Parathyroid adenoma (tissue), 2 donors: ENCODE measurements at regions not wholly inside any gene's neighbourhood (a gene's known extent, or its start where the extent isn't known, plus 50 kb on each side); places are given as distances from the start of the nearest gene placed in this dataset.

Source experiments
- H2AFZ ChIP-seq: fragments of 300-600 bp; sonication (generic); one replicate; pipeline ENCODE4 v1.7.0; 2017; ENCODE audit warnings: antibody characterized with exemption, mild to moderate bottlenecking
- H3K27ac ChIP-seq: fragments of 300-600 bp; sonication (generic); one replicate; pipeline ENCODE4 v1.7.0; 2017
- H3K27me3 ChIP-seq: fragments of 300-600 bp; sonication (generic); one replicate; pipeline ENCODE4 v1.7.0; 2017; ENCODE audit warnings: low read length; ENCODE audit not compliant: control insufficient read depth, insufficient read depth
- H3K36me3 ChIP-seq: fragments of 300-600 bp; sonication (generic); one replicate; pipeline ENCODE4 v1.7.0; 2017; ENCODE audit warnings: low read length; ENCODE audit not compliant: control insufficient read depth, insufficient read depth
- H3K4me1 ChIP-seq: fragments of 300-600 bp; sonication (generic); one replicate; pipeline ENCODE4 v1.7.0; 2017; ENCODE audit warnings: control low read depth
- H3K4me2 ChIP-seq: fragments of 300-600 bp; sonication (generic); one replicate; pipeline ENCODE4 v1.7.0; 2017; ENCODE audit warnings: low read length
- H3K4me3 ChIP-seq: fragments of 300-600 bp; sonication (generic); one replicate; pipeline ENCODE4 v1.7.0; 2017; ENCODE audit warnings: low read depth, low read length
- H3K79me2 ChIP-seq: fragments of 300-600 bp; sonication (generic); one replicate; pipeline ENCODE4 v1.7.0; 2017; ENCODE audit warnings: control low read depth
- H3K9ac ChIP-seq: fragments of 300-600 bp; sonication (generic); one replicate; pipeline ENCODE4 v1.7.0; 2017; ENCODE audit warnings: mild to moderate bottlenecking
- H3K9me3 ChIP-seq: fragments of 300-600 bp; sonication (generic); one replicate; pipeline ENCODE4 v1.7.0; 2017; ENCODE audit warnings: low read length; ENCODE audit not compliant: control insufficient read depth
- TF ChIP-seq, protein P1 (sequence below): fragments of 300-600 bp; sonication (generic); IDR thresholded peaks from one replicate; pipeline ENCODE4 v1.7.0; 2017; ENCODE audit warnings: antibody characterized with exemption, mild to moderate bottlenecking
- donor health status: primary hyperparathyroidism.

DNA sequence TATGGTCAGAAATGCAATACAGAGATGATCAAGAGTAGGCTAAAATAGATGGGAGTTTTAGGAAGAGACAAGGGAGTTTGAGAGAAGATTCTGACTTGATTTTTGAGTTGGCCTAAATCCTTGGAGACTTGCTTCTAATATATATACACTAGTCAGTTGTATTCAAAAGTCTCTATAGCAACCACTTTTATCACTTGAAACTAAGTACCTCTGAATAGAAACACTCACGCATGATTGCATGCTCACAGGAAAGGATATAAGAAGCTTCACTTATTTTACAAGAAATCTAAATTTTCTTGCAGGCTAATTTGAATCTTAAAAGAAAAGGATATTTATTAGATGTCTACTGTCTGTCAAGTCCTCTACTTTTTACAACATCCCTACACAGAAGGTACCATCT, 316.8 kb downstream of the SNAPC1 start:
- Histone ChIP-seq H3K79me2 (no peaks in the 10 kb centered on the region), H3K27ac (no peak overlapping the region), H3K36me3 (no peaks in the 10 kb centered on the region), H3K4me1 (no peaks in the 10 kb centered on the region), H3K9ac (no peak overlapping the region), H3K4me2 (no peak overlapping the region), H3K27me3 (no peaks in the 10 kb centered on the region), H2AFZ (no peak overlapping the region), H3K9me3 (no peaks in the 10 kb centered on the region), H3K4me3 (no peak overlapping the region)
- TF ChIP-seq, protein P1, sequence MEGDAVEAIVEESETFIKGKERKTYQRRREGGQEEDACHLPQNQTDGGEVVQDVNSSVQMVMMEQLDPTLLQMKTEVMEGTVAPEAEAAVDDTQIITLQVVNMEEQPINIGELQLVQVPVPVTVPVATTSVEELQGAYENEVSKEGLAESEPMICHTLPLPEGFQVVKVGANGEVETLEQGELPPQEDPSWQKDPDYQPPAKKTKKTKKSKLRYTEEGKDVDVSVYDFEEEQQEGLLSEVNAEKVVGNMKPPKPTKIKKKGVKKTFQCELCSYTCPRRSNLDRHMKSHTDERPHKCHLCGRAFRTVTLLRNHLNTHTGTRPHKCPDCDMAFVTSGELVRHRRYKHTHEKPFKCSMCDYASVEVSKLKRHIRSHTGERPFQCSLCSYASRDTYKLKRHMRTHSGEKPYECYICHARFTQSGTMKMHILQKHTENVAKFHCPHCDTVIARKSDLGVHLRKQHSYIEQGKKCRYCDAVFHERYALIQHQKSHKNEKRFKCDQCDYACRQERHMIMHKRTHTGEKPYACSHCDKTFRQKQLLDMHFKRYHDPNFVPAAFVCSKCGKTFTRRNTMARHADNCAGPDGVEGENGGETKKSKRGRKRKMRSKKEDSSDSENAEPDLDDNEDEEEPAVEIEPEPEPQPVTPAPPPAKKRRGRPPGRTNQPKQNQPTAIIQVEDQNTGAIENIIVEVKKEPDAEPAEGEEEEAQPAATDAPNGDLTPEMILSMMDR, result no peak

DNA sequence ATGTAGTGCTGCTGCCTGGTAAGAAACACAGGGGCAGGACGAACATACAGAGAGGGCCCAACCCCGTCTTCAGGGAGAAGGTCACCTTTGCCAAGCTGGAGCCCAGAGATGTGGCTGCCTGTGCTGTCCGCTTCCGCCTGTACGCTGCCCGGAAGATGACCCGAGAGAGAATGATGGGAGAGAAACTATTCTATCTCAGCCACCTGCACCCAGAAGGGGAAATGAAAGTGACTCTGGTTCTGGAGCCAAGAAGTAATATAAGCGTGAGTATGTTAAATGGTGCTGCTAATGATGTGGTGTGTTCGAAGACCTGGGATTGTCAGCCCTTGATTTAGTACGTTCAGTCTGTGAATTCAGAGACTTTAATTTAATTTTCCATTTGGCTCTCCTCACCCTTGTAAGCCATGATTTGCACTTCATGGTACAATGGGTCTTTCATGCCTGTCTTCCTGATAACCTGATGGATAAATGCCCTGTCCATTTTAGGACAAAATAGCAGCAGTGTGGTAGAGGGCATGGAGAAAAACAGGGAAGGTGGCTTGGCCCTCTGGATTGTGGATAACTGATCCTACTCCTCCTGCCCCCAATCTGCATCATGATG, 318.9 kb downstream of the SNAPC1 start:
- H3K36me3 ChIP-seq, result no peaks in the 10 kb centered on the region
- no peak overlapping the region for H3K4me2 ChIP-seq
- H3K27ac ChIP-seq, result no peak overlapping the region
- no peaks in the 10 kb centered on the region for H3K27me3 ChIP-seq
- no peaks in the 10 kb centered on the region for H3K4me1 ChIP-seq
- TF ChIP-seq, protein P1, result no peak
- H3K79me2 ChIP-seq, result no peaks in the 10 kb centered on the region
- no peak overlapping the region for H3K4me3 ChIP-seq
- H2AFZ ChIP-seq, result no peak overlapping the region
- no peak overlapping the region for H3K9ac ChIP-seq
- H3K9me3 ChIP-seq, result no peaks in the 10 kb centered on the region

DNA sequence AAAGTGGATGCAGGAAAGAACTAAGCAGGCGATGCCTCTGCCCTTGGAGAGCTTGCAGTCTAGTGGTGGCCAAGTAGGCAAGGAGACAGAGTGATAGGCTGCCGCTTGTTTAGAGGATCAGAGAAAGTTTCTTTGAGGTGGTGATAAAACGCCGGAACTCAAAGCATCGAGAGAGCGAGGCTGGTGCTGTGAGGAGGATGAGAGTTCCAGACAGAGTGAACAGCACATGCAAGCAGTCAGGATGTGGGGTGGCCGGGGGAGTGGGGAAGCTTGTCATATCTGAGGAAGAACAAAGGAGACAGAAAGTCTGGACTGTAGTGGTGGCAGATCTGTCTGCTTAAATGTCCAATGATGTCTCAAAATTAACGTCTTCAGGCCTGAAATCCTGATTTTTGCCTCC, 319.7 kb downstream of the SNAPC1 start:
- Histone ChIP-seq H2AFZ (no peak overlapping the region), H3K27me3 (no peaks in the 10 kb centered on the region), H3K36me3 (no peaks in the 10 kb centered on the region), H3K4me1 (no peaks in the 10 kb centered on the region), H3K9me3 (no peaks in the 10 kb centered on the region), H3K79me2 (no peaks in the 10 kb centered on the region), H3K9ac (no peak overlapping the region), H3K4me3 (no peak overlapping the region), H3K4me2 (no peak overlapping the region), H3K27ac (no peak overlapping the region)
- TF ChIP-seq, protein P1, result no peak

DNA sequence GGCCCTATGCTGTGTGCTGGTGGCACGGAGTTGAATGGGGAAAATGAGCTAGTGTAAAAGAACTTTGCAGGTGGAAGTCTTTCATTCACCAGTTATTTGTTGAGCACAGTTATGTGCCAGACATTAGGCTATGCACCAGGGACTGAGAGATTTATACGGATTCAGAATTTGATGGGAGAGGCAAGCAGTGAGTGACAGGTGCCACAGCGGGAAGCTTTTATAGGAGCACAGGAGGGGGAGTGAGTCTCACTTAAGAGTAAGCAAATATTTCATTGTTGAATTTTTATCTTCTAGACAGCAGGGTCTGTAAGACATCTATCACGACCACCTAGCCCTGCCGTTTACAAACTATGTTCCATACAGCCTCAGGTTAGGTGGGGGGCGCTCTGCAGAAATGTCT, 320.6 kb downstream of the SNAPC1 start:
- Histone ChIP-seq H3K4me1 (no peaks in the 10 kb centered on the region), H3K27me3 (no peaks in the 10 kb centered on the region), H3K9me3 (no peaks in the 10 kb centered on the region), H2AFZ (no peak overlapping the region), H3K27ac (no peak overlapping the region), H3K79me2 (no peaks in the 10 kb centered on the region), H3K4me2 (no peak overlapping the region), H3K4me3 (no peak overlapping the region), H3K36me3 (no peaks in the 10 kb centered on the region), H3K9ac (no peak overlapping the region)
- TF ChIP-seq, protein P1, result no peak

DNA sequence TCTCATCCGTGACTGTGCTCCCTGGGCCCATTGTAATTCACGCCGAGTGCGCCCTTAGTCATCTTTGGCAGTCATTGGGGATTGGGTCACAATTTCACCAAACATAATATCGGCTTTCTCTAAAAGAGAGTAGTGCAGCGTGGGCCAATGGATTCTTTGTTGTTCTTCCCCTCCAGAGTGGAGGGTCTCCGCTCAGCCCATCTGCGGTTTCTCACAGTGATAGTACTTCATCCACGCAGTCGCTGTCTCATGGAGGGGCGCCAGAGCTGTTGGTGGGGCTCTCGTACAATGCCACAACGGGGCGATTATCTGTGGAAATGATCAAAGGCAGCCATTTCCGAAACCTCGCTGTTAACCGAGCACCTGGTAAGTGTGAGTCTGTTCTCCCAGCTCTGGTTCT, 321.8 kb downstream of the SNAPC1 start:
- no peak overlapping the region for H3K9ac ChIP-seq
- H3K9me3 ChIP-seq, result no peaks in the 10 kb centered on the region
- no peaks in the 10 kb centered on the region for H3K4me1 ChIP-seq
- H3K27ac ChIP-seq, result no peak overlapping the region
- TF ChIP-seq, protein P1, result no peak
- H3K4me3 ChIP-seq, result no peak overlapping the region
- no peak overlapping the region for H3K4me2 ChIP-seq
- H3K27me3 ChIP-seq, result no peaks in the 10 kb centered on the region
- H3K79me2 ChIP-seq, result no peaks in the 10 kb centered on the region
- H3K36me3 ChIP-seq, result no peaks in the 10 kb centered on the region
- no peak overlapping the region for H2AFZ ChIP-seq
